Renal cortical epithelial cell (primary cell): ENCODE measurements at regions not wholly inside any gene's neighbourhood (a gene's known extent, or its start where the extent isn't known, plus 50 kb on each side); places are given as distances from the start of the nearest gene placed in this dataset.
"Not testable (repeated sequence)": the region's sequence is repeated elsewhere in the genome, so short reads cannot be mapped to it uniquely, and the experiment has no call there.

Experiments
- DNase-seq: peaks from one replicate; pipeline ENCODE4 v3.0.0-alpha.2; 2011; ENCODE audit warnings: low read depth

DNA sequence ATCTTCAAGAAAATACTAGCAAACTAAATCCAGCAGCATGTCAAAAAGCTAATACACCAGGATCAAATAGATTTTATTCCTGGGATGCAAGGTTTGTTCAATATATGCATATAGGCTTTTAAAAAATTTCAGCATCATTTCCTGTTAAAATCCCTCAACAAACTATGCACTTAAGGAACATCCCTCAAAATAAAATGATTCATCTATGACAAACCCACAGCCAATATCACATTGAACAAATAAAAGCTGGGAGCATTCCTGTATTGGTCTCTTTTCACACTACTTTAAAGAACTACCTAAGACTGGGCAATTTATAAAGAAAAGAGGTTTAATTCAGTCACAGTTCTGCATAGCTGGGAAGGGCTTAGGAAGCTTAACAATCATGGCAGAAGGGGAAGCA lies 726.7 kb downstream of the GRXCR1 start:
- DNase-seq: no peak

DNA sequence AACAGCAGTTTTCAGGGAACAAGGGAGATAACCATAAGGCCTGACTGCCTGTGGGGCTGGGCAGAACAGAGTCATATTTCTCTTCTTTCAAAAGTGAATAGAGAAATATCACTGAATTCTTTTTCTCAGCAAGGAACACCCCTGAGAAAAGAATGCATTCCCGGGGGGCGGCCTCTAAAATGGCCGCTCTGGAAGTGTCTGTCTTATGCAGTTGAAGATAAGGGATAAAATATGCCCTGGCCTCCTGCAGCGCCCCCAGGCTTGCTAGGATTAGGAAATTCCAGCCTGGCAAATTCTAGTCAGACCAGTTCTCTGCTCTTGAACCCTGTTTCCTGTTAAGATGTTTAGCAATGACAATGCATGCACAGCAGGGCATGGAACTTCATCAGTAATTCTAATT lies 745.4 kb downstream of the GRXCR1 start:
- DNase-seq: not testable (repeated sequence)

DNA sequence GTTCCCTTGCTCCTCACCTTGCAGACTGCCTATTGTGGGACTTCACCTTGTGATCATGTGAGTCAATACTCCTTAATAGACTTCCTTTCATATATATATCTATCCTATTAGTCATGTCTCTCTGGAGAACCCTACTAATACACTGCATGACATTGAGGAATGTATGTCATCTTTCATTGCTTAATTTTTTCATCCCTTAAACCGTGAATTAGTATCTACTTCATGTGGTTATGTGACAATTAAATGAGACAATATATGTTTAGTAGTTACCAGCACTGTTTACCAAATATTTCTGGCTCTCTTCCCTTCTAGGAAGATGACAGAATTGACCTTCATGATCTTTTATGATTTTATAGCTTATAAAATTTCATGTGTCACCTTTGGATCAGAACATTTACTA lies 759.5 kb downstream of the GRXCR1 start:
- DNase-seq: no peak

DNA sequence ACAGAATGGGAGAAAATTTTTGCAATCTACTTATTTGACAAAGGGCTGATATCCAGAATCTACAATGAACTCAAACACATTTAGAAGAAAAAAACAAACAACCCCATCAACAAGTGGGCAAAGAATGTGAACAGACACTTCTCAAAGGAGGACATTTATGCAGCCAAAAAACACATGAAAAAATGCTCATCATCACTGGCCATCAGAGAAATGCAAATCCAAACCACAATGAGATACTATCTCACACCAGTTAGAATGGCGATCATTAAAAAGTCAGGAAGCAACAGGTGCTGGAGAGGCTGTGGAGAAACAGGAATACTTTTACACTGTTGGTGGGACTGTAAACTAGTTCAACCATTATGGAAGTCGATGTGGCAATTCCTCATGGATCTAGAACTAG lies 767.0 kb downstream of the GRXCR1 start:
- not testable (repeated sequence) for DNase-seq

DNA sequence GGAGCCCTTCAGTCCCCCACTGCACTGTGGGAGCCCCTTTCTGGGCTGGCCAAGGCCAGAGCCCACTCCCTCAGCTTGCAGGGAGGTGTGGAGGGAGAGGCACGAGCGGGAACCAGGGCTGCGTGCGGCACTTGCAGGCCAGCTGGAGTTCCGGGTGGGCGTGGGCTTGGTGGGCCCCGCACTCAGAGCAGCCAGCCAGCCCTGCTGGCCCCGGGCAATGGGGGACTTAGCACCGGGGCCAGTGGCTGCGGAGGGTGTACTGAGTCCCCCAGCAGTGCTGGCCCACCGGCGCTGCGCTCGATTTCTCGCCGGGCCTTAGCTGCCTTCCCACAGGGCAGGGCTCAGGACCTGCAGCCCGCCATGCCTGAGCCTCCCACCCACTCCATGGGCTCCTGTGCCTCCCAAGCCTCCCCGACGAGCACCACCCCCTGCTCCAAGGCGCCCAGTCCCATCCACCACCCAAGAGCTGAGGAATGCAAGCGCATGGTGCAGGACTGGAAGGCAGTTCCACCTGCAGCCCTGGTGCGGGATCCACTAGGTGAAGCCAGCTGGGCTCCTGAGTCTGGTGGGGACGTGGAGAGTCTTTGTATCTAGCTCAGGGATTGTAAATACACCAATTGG lies 776.2 kb downstream of the KCTD8 start:
- not testable (repeated sequence) for DNase-seq

DNA sequence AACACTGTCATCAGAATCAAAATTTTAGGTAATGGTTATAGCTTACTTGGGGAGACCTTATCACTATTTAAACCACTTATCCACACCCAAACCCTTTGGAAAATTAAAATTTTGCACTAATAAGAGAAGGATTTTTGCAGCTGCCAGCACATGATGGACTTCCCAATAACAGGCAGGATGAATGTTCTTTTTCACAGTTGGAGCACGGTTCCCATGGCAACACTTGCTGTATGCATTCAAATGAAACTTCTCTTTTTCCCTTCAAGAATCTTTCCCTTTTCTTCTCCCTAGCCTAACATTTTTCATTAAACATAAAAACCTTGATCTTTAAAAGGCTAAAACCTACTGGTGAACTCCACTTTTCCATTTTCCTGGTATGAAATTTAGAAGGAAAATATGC lies 768.2 kb downstream of the KCTD8 start:
- DNase-seq: no peak

DNA sequence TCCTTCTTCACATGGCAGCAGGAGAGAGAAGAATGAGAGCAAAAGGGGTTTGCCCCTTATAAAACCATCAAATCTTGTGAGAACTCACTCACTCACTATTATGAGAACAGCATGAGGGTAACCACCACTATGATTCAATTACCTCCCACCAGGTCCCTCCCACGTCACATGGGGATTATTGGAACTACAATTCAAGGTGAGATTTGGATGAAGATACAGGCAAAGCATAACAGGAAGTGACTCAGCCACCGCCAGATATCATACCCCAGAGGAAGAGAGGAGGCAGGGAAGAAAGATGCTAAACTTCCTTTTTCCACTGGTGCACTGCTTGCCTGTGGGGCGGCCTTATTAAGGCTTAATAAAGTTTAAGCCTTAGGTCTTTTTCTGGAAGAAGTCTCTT lies 766.1 kb downstream of the KCTD8 start:
- DNase-seq: no peak

DNA sequence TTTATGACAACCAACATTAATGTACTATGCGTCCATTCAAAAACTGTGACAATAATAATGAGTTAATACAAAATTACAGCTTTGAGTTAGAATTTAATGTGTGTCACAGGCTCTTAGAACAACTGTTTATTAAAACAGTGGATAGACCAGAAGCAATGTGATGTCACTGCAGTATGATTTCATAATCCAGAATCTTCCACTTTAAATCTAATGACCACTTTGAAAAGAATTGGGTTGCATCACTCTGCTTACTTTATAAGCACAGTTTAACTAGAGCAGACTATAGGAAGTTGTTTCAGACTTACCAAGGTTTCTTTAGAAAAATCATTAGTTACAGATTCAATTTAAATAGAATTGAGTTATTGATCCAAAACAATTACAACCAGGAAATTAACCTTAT lies 758.5 kb downstream of the KCTD8 start:
- DNase-seq: no peak

DNA sequence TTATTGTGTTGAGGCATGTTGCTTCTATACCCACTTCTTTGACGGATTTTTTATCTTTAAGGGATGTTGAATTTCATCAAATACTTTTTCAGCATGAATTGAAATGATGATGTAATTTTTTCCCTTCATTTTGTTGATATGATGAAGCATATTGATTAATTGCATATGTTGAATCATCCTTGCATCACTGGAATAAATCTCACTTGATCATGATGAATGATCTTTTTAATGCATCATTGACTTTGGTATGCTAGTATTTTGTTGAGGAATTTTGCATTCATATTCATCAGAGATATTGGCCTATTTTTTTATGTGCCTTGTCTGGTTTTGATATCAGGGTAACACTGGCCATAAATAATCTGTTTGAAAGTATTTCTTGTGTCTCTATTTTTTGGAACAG lies 754.7 kb downstream of the KCTD8 start:
- no peak for DNase-seq

DNA sequence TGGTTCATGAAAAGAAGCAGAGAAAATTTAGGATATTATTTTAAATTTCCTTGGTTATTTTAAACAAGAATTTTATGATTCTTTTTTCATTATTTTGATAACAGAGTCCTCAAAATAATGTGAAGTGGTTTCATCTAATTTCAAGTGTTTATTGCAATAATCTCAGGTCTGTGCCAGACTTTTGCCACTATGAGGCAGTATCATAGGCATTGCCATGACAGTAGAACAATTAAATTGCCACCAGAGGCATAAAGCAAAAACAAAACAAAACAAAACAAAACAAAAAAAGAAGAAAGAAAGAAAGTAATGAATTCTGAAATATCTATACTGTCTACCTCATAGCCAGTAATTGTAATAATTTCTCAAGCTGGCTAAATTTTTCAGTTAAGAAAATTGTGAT lies 739.2 kb downstream of the KCTD8 start:
- no peak for DNase-seq

DNA sequence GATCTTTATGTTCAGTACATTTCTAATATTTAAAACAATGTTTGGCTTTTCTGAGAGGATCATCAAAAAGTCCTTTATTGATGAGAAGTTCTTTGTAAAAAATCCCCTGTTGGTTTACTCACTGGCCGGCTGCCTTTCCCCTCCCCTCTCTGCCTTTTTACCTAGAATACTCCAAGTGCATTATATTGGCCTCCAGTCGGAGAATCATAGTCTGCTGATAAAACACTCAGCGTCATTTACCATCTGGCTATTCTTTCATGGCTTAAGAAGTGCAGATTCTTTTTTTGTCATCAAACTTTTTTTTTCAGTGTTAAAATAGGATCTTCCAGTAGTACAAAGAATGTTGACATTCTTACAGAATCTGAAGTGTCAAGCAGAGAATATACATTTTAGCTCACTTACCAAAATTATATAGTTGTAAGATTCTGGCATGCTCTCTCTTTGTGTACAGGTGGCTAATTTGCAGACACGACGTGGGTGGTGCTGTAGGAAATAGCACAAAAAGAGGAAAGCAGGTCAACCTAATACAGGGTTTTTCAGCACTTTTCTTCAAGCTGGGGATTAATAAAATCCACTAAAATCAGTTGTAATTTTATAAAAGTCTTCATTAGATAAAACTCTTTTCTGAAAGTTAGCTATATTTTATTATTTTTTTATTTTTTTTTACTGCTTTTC lies 731.8 kb downstream of the KCTD8 start:
- DNase-seq: no peak

DNA sequence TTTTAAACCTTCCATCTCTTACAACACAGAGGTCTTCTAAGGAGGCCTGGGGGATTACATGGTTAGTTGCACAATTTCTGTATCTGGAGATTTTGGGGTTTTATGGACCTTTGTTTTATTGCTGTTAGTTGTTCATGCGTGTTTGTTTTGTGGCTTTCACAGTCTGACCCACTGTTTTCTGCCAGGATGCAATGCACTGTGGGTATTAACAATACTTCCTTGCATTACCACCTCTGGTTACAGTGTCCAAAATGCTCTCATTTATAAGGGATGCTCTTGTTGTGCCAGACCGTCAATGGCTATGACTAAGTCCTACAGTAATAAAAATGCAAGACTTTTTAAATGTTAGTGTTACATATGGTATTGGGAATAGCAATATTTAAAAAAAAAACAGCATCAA lies 730.2 kb downstream of the KCTD8 start:
- no peak for DNase-seq

DNA sequence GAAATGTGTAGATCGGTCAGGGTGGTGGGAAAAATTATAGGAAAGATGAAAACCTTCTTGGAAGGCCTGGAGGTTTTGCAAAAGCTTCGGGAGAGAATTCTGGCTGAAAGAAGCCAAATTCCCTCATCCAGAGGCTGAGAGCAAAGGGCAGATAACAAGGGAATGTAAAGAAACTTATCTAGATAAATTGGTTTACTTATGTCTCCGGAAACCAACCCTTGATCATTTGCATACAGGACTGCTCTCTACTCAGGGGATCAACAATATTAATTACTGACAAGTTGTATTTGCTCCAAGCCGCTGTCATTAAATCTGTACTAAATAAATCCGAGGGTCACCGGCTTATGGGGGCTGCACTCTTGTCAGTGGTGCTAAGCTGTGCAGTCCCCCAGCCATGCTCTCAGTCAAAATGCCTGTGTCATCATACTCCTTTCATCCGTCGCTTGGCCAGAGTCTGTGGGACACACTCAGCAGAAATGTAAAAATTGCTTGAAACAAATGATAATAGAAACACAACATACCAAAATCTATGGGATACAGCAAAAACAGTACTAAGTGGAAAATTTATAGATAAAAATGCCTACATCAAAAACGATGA lies 715.7 kb downstream of the KCTD8 start:
- DNase-seq: no peak

DNA sequence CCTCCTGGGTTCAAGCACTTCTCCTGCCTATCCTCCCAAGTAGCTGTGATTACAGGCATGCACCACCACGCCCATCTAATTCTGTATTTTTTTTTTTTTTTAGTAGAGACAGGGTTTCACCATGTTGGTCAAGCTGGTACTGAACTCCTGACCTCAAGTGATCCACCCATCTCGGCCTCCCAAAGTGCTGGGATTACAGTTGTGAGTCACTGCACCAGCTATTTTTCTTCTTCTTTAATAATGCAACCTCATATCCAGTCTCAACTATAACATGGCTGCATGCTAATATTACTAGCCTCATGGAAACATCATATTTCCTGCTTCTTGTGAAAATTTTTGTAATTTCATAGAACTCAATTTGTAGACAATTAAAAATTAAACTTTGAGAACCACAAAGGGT lies 706.5 kb downstream of the KCTD8 start:
- no peak for DNase-seq

DNA sequence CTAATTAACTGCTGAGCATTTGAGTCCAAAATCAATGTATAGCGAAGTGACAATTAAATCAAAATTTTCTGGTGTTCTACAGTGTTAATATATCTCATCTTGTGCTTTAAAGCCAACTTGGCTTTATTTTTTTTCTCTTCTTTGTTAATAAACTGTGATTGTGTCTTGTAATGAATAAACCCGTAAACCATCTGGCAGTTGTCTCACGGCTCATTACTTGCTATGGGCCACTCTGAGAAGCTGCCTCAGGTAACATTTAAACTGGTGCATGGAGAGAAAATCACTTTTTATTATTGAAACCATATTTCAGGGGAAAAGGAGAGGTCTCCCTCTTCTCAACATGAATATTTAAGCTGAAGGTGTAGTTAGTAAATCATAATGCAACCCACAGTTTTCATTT lies 694.0 kb downstream of the KCTD8 start:
- DNase-seq: no peak

DNA sequence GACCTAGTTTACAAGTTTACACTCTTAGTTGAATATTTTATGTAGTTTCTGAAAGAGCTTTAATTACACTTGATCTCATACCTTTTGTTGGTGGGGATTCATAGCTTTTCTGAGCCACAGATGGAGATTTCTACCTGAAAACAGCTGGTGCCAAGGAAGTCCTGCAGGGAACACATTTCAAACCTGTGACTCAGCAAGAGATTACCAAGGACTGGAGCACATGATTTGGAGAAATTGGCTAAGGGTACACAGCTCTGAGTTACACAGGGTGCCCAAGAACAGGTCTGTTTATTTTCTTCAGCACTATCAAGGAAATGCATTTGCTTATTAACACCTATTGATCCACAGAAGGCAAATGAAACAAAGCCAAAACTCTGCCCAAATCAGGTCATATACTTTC lies 691.5 kb downstream of the KCTD8 start:
- DNase-seq: peak; percentile 33

DNA sequence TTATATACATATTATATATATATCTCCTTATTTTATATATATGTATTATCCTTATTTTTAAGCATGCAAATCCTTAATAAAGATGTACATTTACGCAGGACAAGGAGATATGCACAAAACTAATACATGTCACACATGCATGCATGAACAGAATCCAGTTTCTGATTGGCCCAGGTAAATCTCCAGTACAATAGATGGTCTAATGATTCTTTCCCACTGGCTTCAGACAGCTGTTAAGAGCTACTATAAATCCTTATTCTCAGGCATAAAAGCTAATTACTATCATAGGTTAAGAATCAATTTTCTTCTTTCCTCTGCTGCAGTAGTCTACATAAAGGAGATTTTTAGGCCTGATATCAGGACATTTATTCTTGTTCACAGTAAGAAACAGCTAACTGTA lies 689.8 kb downstream of the KCTD8 start:
- DNase-seq: no peak

DNA sequence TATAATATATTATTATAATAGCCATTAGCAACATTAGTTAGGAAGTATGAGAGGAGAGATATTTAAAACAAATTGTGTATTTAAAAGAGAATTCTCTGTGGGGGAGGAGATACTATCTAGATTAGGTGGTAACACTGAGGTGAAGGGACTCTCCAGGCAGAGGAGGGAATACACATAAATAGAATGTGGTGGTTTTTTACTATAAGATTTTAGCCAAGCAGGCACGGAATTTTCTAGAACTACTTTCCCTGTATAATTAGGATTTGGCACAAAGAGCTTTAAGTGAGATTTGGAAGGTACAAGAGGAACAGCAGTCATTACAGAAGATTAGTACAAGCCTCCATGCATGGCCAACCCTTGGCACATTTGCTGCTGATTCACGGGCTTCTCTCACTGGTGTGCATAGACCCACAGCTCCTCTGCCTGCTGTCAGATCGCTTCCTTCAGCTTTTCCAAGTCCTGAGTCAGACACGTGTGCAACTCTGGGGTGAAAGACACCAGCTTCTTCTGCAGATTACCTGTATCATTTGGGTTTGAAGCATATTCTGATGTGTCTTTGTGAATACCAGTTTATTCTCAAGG lies 685.5 kb downstream of the KCTD8 start:
- no peak for DNase-seq

DNA sequence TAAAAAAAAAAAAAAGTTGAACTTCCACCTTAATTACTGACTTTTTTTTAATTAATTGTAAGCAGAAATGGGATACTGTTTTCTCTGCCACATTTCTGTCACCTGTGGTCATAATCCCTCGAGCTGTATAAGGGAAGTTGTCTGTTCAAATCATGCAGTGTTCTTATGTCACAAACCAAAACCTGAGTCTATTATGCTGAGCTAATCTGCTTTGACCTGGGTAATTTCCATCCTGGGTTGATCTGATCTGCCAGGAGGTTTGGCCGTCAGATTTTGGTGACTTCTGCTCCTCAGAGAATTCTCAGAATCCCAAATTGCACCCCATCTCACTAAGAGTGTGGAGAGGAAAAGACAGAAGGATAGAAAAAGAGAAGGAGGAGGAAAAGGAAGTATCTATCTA lies 683.1 kb downstream of the KCTD8 start:
- no peak for DNase-seq

DNA sequence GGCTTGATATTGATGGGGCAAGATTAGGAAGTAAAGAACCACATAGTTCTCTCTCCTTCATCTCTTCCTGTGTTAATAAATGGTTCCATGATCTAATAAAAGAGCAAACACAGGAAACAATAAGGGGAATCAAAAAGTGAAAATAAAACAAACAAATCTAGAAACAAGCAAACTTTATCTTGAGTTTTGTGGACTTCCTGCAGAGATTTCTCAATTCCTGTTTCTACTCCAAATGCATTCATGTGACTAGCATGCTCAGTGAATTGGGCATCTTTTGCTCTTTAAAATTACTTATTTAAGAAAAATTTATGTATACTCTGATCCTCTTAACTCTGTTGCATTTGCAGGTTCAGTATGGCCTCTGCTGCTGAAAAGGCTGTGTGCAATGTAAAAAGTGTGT lies 682.0 kb downstream of the KCTD8 start:
- no peak for DNase-seq

DNA sequence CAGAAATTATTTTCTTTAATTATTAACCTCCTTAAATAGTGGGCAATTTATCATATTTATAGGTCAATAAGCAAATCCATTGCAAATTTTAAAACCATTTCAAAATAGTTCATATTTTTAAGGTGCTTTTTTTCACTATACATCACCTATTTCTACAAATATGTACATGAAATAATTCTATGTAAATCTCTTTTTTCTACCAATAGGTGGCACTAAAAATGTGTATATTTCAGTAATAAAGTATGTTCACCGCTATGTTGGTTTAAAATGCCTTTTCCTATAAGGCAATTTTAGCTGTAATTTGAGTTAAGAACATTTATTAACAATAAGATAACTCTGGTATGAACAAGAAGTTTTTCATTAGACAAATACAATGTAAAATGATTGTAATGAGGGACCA lies 672.2 kb downstream of the KCTD8 start:
- DNase-seq: peak; percentile 6

DNA sequence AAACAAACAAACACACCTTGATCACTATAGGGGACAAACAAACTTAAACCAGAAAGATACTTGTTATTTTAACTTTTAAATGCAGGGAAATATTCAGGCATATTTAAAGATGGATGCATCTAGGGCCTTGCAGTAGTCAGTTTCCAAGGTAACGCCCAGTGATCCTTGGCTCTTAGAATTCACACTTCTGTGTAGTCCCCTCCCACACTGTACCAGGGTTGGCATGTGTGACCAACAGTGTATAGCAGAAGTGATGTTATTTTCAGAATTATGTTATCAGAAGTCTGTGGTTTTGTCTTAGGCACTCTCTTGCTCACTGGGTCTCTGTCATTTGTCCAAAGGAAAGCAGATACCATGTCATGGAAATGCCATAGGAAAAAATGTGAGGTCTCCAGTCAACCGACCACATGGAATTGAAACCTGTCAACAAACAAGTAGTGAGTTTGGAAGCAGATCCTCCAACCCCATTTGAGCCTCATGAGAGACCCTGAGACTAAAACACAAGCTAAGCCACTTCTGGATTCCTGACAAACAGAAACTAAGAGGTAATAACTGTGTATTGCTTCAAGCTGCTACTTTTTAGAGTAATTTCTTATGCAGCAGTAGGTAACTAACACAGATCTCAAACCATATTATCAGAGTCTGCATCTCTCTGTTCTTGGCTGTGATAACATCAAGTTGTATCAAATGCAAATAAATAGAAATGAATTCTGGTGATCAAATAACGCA lies 670.3 kb downstream of the KCTD8 start:
- DNase-seq: no peak

DNA sequence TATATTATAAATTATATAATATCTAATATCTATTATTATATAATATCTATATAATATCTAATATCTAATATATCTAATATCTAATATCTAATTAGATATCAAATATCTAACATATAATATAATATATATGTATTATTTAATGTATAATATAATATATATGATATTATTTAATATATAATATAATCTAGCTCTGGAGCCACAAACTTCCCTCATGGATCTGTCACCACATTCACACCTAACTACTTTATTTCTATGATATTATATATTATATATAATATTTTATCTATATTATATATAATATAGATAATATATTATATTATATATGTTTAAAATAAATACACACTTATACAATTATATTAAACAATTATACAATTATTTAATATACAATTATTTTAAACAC lies 667.5 kb downstream of the KCTD8 start:
- no peak for DNase-seq
